Panc1 (cell line): ENCODE measurements at regions not wholly inside any gene's neighbourhood (a gene's known extent, or its start where the extent isn't known, plus 50 kb on each side); places are given as distances from the start of the nearest gene placed in this dataset.

Source experiments
- CTCF ChIP-seq: fragments of 450-650 bp; IDR thresholded peaks from 2 replicates; pipeline ENCODE4 v1.5.1; 2017; ENCODE audit warnings: mild to moderate bottlenecking
- POLR2AphosphoS5 ChIP-seq: IDR thresholded peaks from 2 replicates; pipeline ENCODE4 v1.6.1; 2012; ENCODE audit warnings: mild to moderate bottlenecking, low read depth, low read length, moderate library complexity
- REST ChIP-seq, 2 experiments: IDR thresholded peaks; 2 replicates each; pipeline ENCODE4 v1.6.1; 2011 to 2012; ENCODE audit warnings: low read depth in 2 of 2, control low read depth in 1 of 2, low read length in 1 of 2, mild to moderate bottlenecking in 1 of 2, moderate library complexity in 1 of 2; ENCODE audit not compliant: insufficient read depth in 1 of 2
- TCF7L2 ChIP-seq: IDR thresholded peaks from 2 replicates; pipeline ENCODE4 v1.6.1; 2011; ENCODE audit warnings: mild to moderate bottlenecking, low read depth, low read length, inconsistent platforms

- no peak for TF ChIP-seq CTCF
- no peak for TF ChIP-seq TCF7L2
- TF ChIP-seq POLR2AphosphoS5, result no peak
- no peak for TF ChIP-seq REST (IDR thresholded peaks at IDR 0.05; ENCODE audit: insufficient read depth in 1 of 2, low read depth in 2 of 2, low read length in 1 of 2)
Measured at GRCh38 chr3:59549962-59550361, 500.1 kb upstream of the CFAP20DC start.
